Coronary artery (tissue), 2 donors: ENCODE measurements at regions not wholly inside any gene's neighbourhood (a gene's known extent, or its start where the extent isn't known, plus 50 kb on each side); places are given as distances from the start of the nearest gene placed in this dataset.

Source experiments
- DNase-seq: peaks from one replicate; pipeline ENCODE4 v3.0.0-alpha.2; 2017; ENCODE audit warnings: low spot score
- H3K27ac ChIP-seq, 2 donors: fragments of 200-600 bp; sonication (generic); one replicate each; pipeline ENCODE4 v1.5.1; 2016 to 2019
- H3K4me3 ChIP-seq: fragments of 200-600 bp; sonication (generic); 2 replicates; pipeline ENCODE4 v1.5.1; 2016; ENCODE audit warnings: mild to moderate bottlenecking, moderate library complexity
- CTCF ChIP-seq: fragments of 200-600 bp; sonication (generic); IDR thresholded peaks from one replicate; pipeline ENCODE4 v1.5.1; 2019; ENCODE audit warnings: antibody characterized with exemption

GRCh38 chr13:39970177-39970846, 314.9 kb downstream of the COG6 start:
- Histone ChIP-seq H3K4me3 (no peak overlapping the region), H3K27ac (no peak overlapping the region)
- no peak for DNase-seq
- no peak for TF ChIP-seq CTCF

- no peak overlapping the region for H3K27ac ChIP-seq
- TF ChIP-seq CTCF = no peak
- no peak for DNase-seq
- no peak overlapping the region for H3K4me3 ChIP-seq
Observed at GRCh38 chr13:39971526-39971925, 316.1 kb downstream of the COG6 start.

- no peak for DNase-seq
- Histone ChIP-seq H3K4me3 (no peak overlapping the region), H3K27ac (no peak overlapping the region)
- TF ChIP-seq CTCF = no peak
Observed at GRCh38 chr13:39976481-39976880, 321.0 kb downstream of the COG6 start.

GRCh38 chr13:39981056-39981455, 325.6 kb downstream of the COG6 start:
- TF ChIP-seq CTCF = no peak

GRCh38 chr13:39982745-39983144, 327.3 kb downstream of the COG6 start:
- H3K27ac ChIP-seq = no peak overlapping the region
- no peak for TF ChIP-seq CTCF
- DNase-seq = no peak
- H3K4me3 ChIP-seq = no peak overlapping the region

More at GRCh38 chr13:39981056-39981455, 325.6 kb downstream of the COG6 start:
- no peak for DNase-seq
- Histone ChIP-seq H3K4me3 (no peak overlapping the region), H3K27ac (no peak overlapping the region)

GRCh38 chr13:39985071-39985470, 329.6 kb downstream of the COG6 start:
- H3K4me3 ChIP-seq = no peak overlapping the region
- no peak for TF ChIP-seq CTCF
- no peak overlapping the region for H3K27ac ChIP-seq
- DNase-seq = no peak

- TF ChIP-seq CTCF = no peak
- H3K4me3 ChIP-seq = no peak overlapping the region
- no peak overlapping the region for H3K27ac ChIP-seq
- no peak for DNase-seq
Observed at GRCh38 chr13:39988351-39988750, 332.9 kb downstream of the COG6 start.
